Activated B cell treated with CpG ODN at 0.5 μM for 24 hours (primary cell): ENCODE measurements at regions not wholly inside any gene's neighbourhood (a gene's known extent, or its start where the extent isn't known, plus 50 kb on each side); places are given as distances from the start of the nearest gene placed in this dataset.
"Not testable (repeated sequence)": the region's sequence is repeated elsewhere in the genome, so short reads cannot be mapped to it uniquely, and the experiment has no call there.

Source experiments
- ATAC-seq: fragments of 200-7000 bp; cut with Tn5 transposase; one replicate; pipeline ENCODE4 v1.10.0; 2021; ENCODE audit warnings: low read depth, mild to moderate bottlenecking, moderate library complexity
- CTCF ChIA-PET: fragments of 350-600 bp; sonication (Branson Sonifier 250); formaldehyde crosslinking; loops from one replicate; lab custom pipeline; 2021; ENCODE audit warnings: antibody characterized with exemption; lab: Charles Lee
- POLR2A ChIA-PET: fragments of 350-600 bp; sonication (Branson Sonifier 250); formaldehyde crosslinking; loops from one replicate; lab custom pipeline; 2021; ENCODE audit warnings: antibody characterized with exemption; lab: Charles Lee
- DNase-seq: peaks from one replicate; pipeline ENCODE4 v3.0.0; 2022
- H3K27ac Mint-ChIP-seq: one replicate; pipeline ENCODE4 v1.8.0; 2020; ENCODE audit warnings: mixed read lengths
- H3K27me3 Mint-ChIP-seq: one replicate; pipeline ENCODE4 v1.8.0; 2021; ENCODE audit warnings: mixed read lengths
- H3K36me3 Mint-ChIP-seq: one replicate; pipeline ENCODE4 v1.8.0; 2021; ENCODE audit warnings: low read depth, mixed read lengths
- H3K4me1 Mint-ChIP-seq: one replicate; pipeline ENCODE4 v1.8.0; 2021; ENCODE audit warnings: mixed read lengths
- H3K4me3 Mint-ChIP-seq: one replicate; pipeline ENCODE4 v1.8.0; 2020; ENCODE audit warnings: mild to moderate bottlenecking, mixed read lengths
- H3K9me3 Mint-ChIP-seq: one replicate; pipeline ENCODE4 v1.8.0; 2020; ENCODE audit warnings: mixed read lengths
- intact Hi-C: fragments of 100-400 bp; cut with micrococcal nuclease; formaldehyde crosslinking; loops from one replicate; pipeline ENCODE4 v1.15.1; 2024
- TF ChIP-seq, protein P1 (sequence below): fragments of 200-600 bp; IDR thresholded peaks from one replicate; pipeline ENCODE4 v1.8.0; 2022; ENCODE audit warnings: antibody characterized with exemption, mild to moderate bottlenecking

GRCh38 chr13:109983447-109983846 lies 197.1 kb upstream of the IRS2 start:
- TF ChIP-seq, protein P1, sequence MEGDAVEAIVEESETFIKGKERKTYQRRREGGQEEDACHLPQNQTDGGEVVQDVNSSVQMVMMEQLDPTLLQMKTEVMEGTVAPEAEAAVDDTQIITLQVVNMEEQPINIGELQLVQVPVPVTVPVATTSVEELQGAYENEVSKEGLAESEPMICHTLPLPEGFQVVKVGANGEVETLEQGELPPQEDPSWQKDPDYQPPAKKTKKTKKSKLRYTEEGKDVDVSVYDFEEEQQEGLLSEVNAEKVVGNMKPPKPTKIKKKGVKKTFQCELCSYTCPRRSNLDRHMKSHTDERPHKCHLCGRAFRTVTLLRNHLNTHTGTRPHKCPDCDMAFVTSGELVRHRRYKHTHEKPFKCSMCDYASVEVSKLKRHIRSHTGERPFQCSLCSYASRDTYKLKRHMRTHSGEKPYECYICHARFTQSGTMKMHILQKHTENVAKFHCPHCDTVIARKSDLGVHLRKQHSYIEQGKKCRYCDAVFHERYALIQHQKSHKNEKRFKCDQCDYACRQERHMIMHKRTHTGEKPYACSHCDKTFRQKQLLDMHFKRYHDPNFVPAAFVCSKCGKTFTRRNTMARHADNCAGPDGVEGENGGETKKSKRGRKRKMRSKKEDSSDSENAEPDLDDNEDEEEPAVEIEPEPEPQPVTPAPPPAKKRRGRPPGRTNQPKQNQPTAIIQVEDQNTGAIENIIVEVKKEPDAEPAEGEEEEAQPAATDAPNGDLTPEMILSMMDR, result no peak
- DNase-seq (no peak), ATAC-seq (no peak)
- no peaks in the 10 kb centered on the region for H3K27me3 Mint-ChIP-seq
- ChIA-PET POLR2A (no interaction called here), CTCF (no interaction called here)
- no peak overlapping the region for H3K4me3 Mint-ChIP-seq
- H3K9me3 Mint-ChIP-seq, result no peaks in the 10 kb centered on the region
- no peaks in the 10 kb centered on the region for H3K4me1 Mint-ChIP-seq
- no peaks in the 10 kb centered on the region for H3K36me3 Mint-ChIP-seq
- no peak overlapping the region for H3K27ac Mint-ChIP-seq
- intact Hi-C loops, result no loop called here

- DNase-seq (no peak), ATAC-seq (no peak)
- Mint-ChIP-seq H3K4me1 (no peaks in the 10 kb centered on the region), H3K27me3 (no peaks in the 10 kb centered on the region), H3K36me3 (no peaks in the 10 kb centered on the region), H3K27ac (no peak overlapping the region), H3K9me3 (no peaks in the 10 kb centered on the region), H3K4me3 (no peak overlapping the region)
- TF ChIP-seq, protein P1, result no peak
- intact Hi-C loops, result no loop called here
- ChIA-PET CTCF (no interaction called here), POLR2A (no interaction called here)
Measured at GRCh38 chr13:109981000-109981399, 194.6 kb upstream of the IRS2 start.

GRCh38 chr13:109979676-109980075 lies 193.3 kb upstream of the IRS2 start:
- H3K4me1 Mint-ChIP-seq, intact Hi-C loops, H3K27me3 Mint-ChIP-seq, CTCF ChIA-PET, DNase-seq, POLR2A ChIA-PET, H3K9me3 Mint-ChIP-seq, H3K27ac Mint-ChIP-seq, ATAC-seq, H3K4me3 Mint-ChIP-seq, H3K36me3 Mint-ChIP-seq: not testable (repeated sequence)

DNA sequence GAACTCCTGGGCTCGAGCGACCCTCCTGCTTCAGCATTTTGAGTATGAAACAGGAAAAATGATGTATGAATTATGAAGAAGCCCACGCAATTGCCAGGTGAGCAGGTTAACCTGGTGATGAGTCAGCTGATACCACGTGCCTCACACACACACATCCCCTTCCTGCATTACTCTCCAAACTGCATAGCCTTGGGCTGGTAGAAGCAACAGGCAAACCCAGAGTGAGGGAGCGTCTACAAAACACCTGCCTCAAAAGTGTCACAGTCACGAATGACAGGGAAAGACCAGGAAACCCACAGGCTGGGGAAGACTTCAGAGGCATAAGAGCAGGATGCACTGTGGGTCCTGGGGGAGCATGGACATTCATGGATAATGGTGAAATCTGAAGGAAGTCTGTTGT lies 192.8 kb upstream of the IRS2 start:
- H3K4me3 Mint-ChIP-seq, result no peak overlapping the region
- DNase-seq (no peak), ATAC-seq (no peak)
- H3K27ac Mint-ChIP-seq, result no peak overlapping the region
- no peaks in the 10 kb centered on the region for H3K9me3 Mint-ChIP-seq
- H3K36me3 Mint-ChIP-seq, result no peaks in the 10 kb centered on the region
- no peaks in the 10 kb centered on the region for H3K27me3 Mint-ChIP-seq
- CTCF ChIA-PET, result no interaction called here
- POLR2A ChIA-PET, result no interaction called here
- H3K4me1 Mint-ChIP-seq, result no peaks in the 10 kb centered on the region
- TF ChIP-seq, protein P1, result no peak
- intact Hi-C loops, result no loop called here

- TF ChIP-seq, protein P1, result no peak
- Mint-ChIP-seq H3K4me3 (no peak overlapping the region), H3K4me1 (no peaks in the 10 kb centered on the region), H3K36me3 (no peaks in the 10 kb centered on the region), H3K27me3 (no peaks in the 10 kb centered on the region), H3K9me3 (no peaks in the 10 kb centered on the region), H3K27ac (no peak overlapping the region)
- POLR2A ChIA-PET, result no interaction called here
- CTCF ChIA-PET, result no interaction called here
- ATAC-seq, result no peak
- intact Hi-C loops, result no loop called here
- no peak for DNase-seq
Measured at GRCh38 chr13:109977212-109977968, 191.0 kb upstream of the IRS2 start.
